Activated naive CD4-positive, alpha-beta T cell treated with anti-CD3 and anti-CD28 coated beads, Interleukin-2, amount 10 ng/mL, durations not matched to agents 7 days and 5 days (primary cell): ENCODE measurements at regions not wholly inside any gene's neighbourhood (a gene's known extent, or its start where the extent isn't known, plus 50 kb on each side); places are given as distances from the start of the nearest gene placed in this dataset.

Experiments
- CTCF ChIA-PET: fragments of 350-600 bp; sonication (Branson Sonifier 250); formaldehyde crosslinking; loops from one replicate; lab custom pipeline; 2021; ENCODE audit warnings: antibody characterized with exemption; lab: Charles Lee
- DNase-seq: peaks from one replicate; pipeline ENCODE4 v3.0.0-alpha.2; 2020
- H3K27ac Mint-ChIP-seq: one replicate; pipeline ENCODE4 v1.8.0; 2021; ENCODE audit warnings: mild to moderate bottlenecking, moderate library complexity, mixed read lengths
- H3K27me3 Mint-ChIP-seq: one replicate; pipeline ENCODE4 v1.8.0; 2021; ENCODE audit warnings: mild to moderate bottlenecking, mixed read lengths
- H3K36me3 Mint-ChIP-seq: one replicate; pipeline ENCODE4 v1.8.0; 2021; ENCODE audit warnings: mixed read lengths
- H3K4me1 Mint-ChIP-seq: one replicate; pipeline ENCODE4 v1.8.0; 2021; ENCODE audit warnings: mixed read lengths
- H3K4me3 Mint-ChIP-seq: one replicate; pipeline ENCODE4 v1.8.0; 2021; ENCODE audit warnings: mild to moderate bottlenecking, moderate library complexity, mixed read lengths
- H3K9me3 Mint-ChIP-seq: one replicate; pipeline ENCODE4 v1.8.0; 2021; ENCODE audit warnings: mixed read lengths

- peaks cover 24% of the 10 kb centered on the region for H3K9me3 Mint-ChIP-seq
- H3K27ac Mint-ChIP-seq, result no peak overlapping the region
- H3K4me1 Mint-ChIP-seq, result no peaks in the 10 kb centered on the region
- peaks cover 15% of the 10 kb centered on the region for H3K27me3 Mint-ChIP-seq
- no peak for DNase-seq
- H3K4me3 Mint-ChIP-seq, result no peak overlapping the region
- CTCF ChIA-PET, result interaction anchor here (1.3 kb wide), 1 partner anchor 10 kb away, joined by 3 read pairs; no protein-coding TSS in a partner anchor
- H3K36me3 Mint-ChIP-seq, result peaks cover 27% of the 10 kb centered on the region
Measured at GRCh38 chr2:111219285-111219684, 98.6 kb downstream of the BCL2L11 start.

GRCh38 chr2:111219734-111220505, 99.2 kb downstream of the BCL2L11 start:
- H3K9me3 Mint-ChIP-seq, result peaks cover 19% of the 10 kb centered on the region
- no peaks in the 10 kb centered on the region for H3K4me1 Mint-ChIP-seq
- no peak overlapping the region for H3K27ac Mint-ChIP-seq
- no peak for DNase-seq
- no peak overlapping the region for H3K4me3 Mint-ChIP-seq
- H3K27me3 Mint-ChIP-seq, result peaks cover 15% of the 10 kb centered on the region
- H3K36me3 Mint-ChIP-seq, result peaks cover 22% of the 10 kb centered on the region
- CTCF ChIA-PET, result interaction anchor here (1.3 kb wide), 1 partner anchor 11 kb away, joined by 3 read pairs; no protein-coding TSS in a partner anchor

GRCh38 chr2:111220962-111221361, 100.2 kb downstream of the BCL2L11 start:
- H3K36me3 Mint-ChIP-seq, result peaks cover 25% of the 10 kb centered on the region
- H3K4me1 Mint-ChIP-seq, result no peaks in the 10 kb centered on the region
- peaks cover 15% of the 10 kb centered on the region for H3K9me3 Mint-ChIP-seq
- peaks cover 23% of the 10 kb centered on the region for H3K27me3 Mint-ChIP-seq
- H3K27ac Mint-ChIP-seq, result no peak overlapping the region
- no peak for DNase-seq
- CTCF ChIA-PET, result no interaction called here
- H3K4me3 Mint-ChIP-seq, result no peak overlapping the region

GRCh38 chr2:111221701-111222100, 101.0 kb downstream of the BCL2L11 start:
- CTCF ChIA-PET, result no interaction called here
- no peak overlapping the region for H3K4me3 Mint-ChIP-seq
- H3K36me3 Mint-ChIP-seq, result peaks cover 28% of the 10 kb centered on the region
- peaks cover 14% of the 10 kb centered on the region for H3K9me3 Mint-ChIP-seq
- H3K27ac Mint-ChIP-seq, result no peak overlapping the region
- no peaks in the 10 kb centered on the region for H3K4me1 Mint-ChIP-seq
- peaks cover 30% of the 10 kb centered on the region for H3K27me3 Mint-ChIP-seq
- DNase-seq, result no peak

GRCh38 chr2:111222204-111222866, 101.6 kb downstream of the BCL2L11 start:
- Mint-ChIP-seq H3K27me3 (peaks cover 30% of the 10 kb centered on the region), H3K36me3 (peaks cover 29% of the 10 kb centered on the region), H3K27ac (no peak overlapping the region), H3K9me3 (peaks cover 13% of the 10 kb centered on the region), H3K4me3 (no peak overlapping the region), H3K4me1 (no peaks in the 10 kb centered on the region)
- DNase-seq, result no peak
- CTCF ChIA-PET, result no interaction called here

- Mint-ChIP-seq H3K4me3 (no peak overlapping the region), H3K4me1 (no peaks in the 10 kb centered on the region), H3K36me3 (peaks cover 33% of the 10 kb centered on the region), H3K9me3 (peaks cover 12% of the 10 kb centered on the region), H3K27ac (no peak overlapping the region), H3K27me3 (peaks cover 28% of the 10 kb centered on the region)
- CTCF ChIA-PET, result no interaction called here
- DNase-seq, result no peak
Measured at GRCh38 chr2:111225856-111226255, 105.1 kb downstream of the BCL2L11 start.

GRCh38 chr2:111226876-111227700, 106.4 kb downstream of the BCL2L11 start:
- Mint-ChIP-seq H3K27ac (no peak overlapping the region), H3K27me3 (peaks cover 28% of the 10 kb centered on the region), H3K4me1 (no peaks in the 10 kb centered on the region), H3K36me3 (peaks cover 30% of the 10 kb centered on the region), H3K4me3 (no peak overlapping the region), H3K9me3 (peaks cover 12% of the 10 kb centered on the region)
- no peak for DNase-seq
- CTCF ChIA-PET, result no interaction called here

- no peak for DNase-seq
- Mint-ChIP-seq H3K27me3 (peaks cover 27% of the 10 kb centered on the region), H3K36me3 (peaks cover 31% of the 10 kb centered on the region), H3K4me1 (no peaks in the 10 kb centered on the region), H3K4me3 (no peak overlapping the region), H3K27ac (no peak overlapping the region), H3K9me3 (peaks cover 9% of the 10 kb centered on the region)
- CTCF ChIA-PET, result no interaction called here
Measured at GRCh38 chr2:111227716-111228141, 107.0 kb downstream of the BCL2L11 start.

- H3K36me3 Mint-ChIP-seq, result peaks cover 35% of the 10 kb centered on the region
- no peak overlapping the region for H3K27ac Mint-ChIP-seq
- peaks cover 7% of the 10 kb centered on the region for H3K27me3 Mint-ChIP-seq
- CTCF ChIA-PET, result no interaction called here
- H3K9me3 Mint-ChIP-seq, result peaks cover 7% of the 10 kb centered on the region
- DNase-seq, result no peak
- H3K4me3 Mint-ChIP-seq, result no peak overlapping the region
- H3K4me1 Mint-ChIP-seq, result no peaks in the 10 kb centered on the region
Measured at GRCh38 chr2:111231532-111232252, 111.0 kb downstream of the BCL2L11 start.

- Mint-ChIP-seq H3K27ac (no peak overlapping the region), H3K4me1 (peaks cover 27% of the 10 kb centered on the region)
Measured at GRCh38 chr2:111235192-111236015, 114.7 kb downstream of the BCL2L11 start.

GRCh38 chr2:111236025-111236424, 115.3 kb downstream of the BCL2L11 start:
- no peak for DNase-seq
- Mint-ChIP-seq H3K36me3 (peaks cover 48% of the 10 kb centered on the region), H3K9me3 (peaks cover 5% of the 10 kb centered on the region), H3K27me3 (no peaks in the 10 kb centered on the region), H3K27ac (no peak overlapping the region), H3K4me3 (no peak overlapping the region), H3K4me1 (peaks cover 28% of the 10 kb centered on the region)
- CTCF ChIA-PET, result no interaction called here

More at GRCh38 chr2:111235192-111236015, 114.7 kb downstream of the BCL2L11 start:
- peaks cover 43% of the 10 kb centered on the region for H3K36me3 Mint-ChIP-seq
- DNase-seq, result no peak
- CTCF ChIA-PET, result no interaction called here
- H3K27me3 Mint-ChIP-seq, result no peaks in the 10 kb centered on the region
- H3K4me3 Mint-ChIP-seq, result no peak overlapping the region
- peaks cover 5% of the 10 kb centered on the region for H3K9me3 Mint-ChIP-seq

GRCh38 chr2:111238296-111238695, 117.6 kb downstream of the BCL2L11 start:
- Mint-ChIP-seq H3K9me3 (peaks cover 5% of the 10 kb centered on the region), H3K27ac (peak overlapping the region; percentile 90)
- DNase-seq, result no peak

GRCh38 chr2:111239107-111239506, 118.4 kb downstream of the BCL2L11 start:
- no peak overlapping the region for H3K4me3 Mint-ChIP-seq
- peak overlapping the region; percentile 90 for H3K27ac Mint-ChIP-seq
- CTCF ChIA-PET, result no interaction called here
- DNase-seq, result peak; percentile 64
- H3K36me3 Mint-ChIP-seq, result peaks cover 38% of the 10 kb centered on the region
- peaks cover 5% of the 10 kb centered on the region for H3K9me3 Mint-ChIP-seq
- H3K27me3 Mint-ChIP-seq, result no peaks in the 10 kb centered on the region
- H3K4me1 Mint-ChIP-seq, result peaks cover 28% of the 10 kb centered on the region

More at GRCh38 chr2:111238296-111238695, 117.6 kb downstream of the BCL2L11 start:
- no peak overlapping the region for H3K4me3 Mint-ChIP-seq
- peaks cover 28% of the 10 kb centered on the region for H3K4me1 Mint-ChIP-seq
- no peaks in the 10 kb centered on the region for H3K27me3 Mint-ChIP-seq
- H3K36me3 Mint-ChIP-seq, result peaks cover 38% of the 10 kb centered on the region
- CTCF ChIA-PET, result no interaction called here
